Liver (tissue), 8 donors: ENCODE measurements at regions not wholly inside any gene's neighbourhood (a gene's known extent, or its start where the extent isn't known, plus 50 kb on each side); places are given as distances from the start of the nearest gene placed in this dataset.

Source experiments
- DNase-seq: peaks from one replicate; pipeline ENCODE4 v3.0.0-alpha.2; 2017; ENCODE audit warnings: low spot score
- H3K27ac ChIP-seq, 2 donors: one replicate each; pipeline ENCODE4 v1.7.0; 2013; ENCODE audit warnings: inconsistent platforms in 2 of 2, low read length in 2 of 2, control low read depth in 1 of 2, low read depth in 1 of 2, mild to moderate bottlenecking in 1 of 2
- H3K27me3 ChIP-seq, 4 donors: one replicate each; pipeline versions ENCODE4 v1.6.1 to v1.7.0; 2013; ENCODE audit warnings: low read length in 3 of 4, inconsistent platforms in 1 of 4, mild to moderate bottlenecking in 1 of 4, moderate library complexity in 1 of 4; ENCODE audit not compliant: control insufficient read depth in 4 of 4, insufficient read depth in 4 of 4
- H3K36me3 ChIP-seq, 4 donors: one replicate each; pipeline versions ENCODE4 v1.6.1 to v1.7.0; 2013; ENCODE audit warnings: low read length in 3 of 4, mild to moderate bottlenecking in 3 of 4, low read depth in 1 of 4, moderate library complexity in 1 of 4; ENCODE audit not compliant: control insufficient read depth in 4 of 4, insufficient read depth in 3 of 4
- H3K4me1 ChIP-seq, 4 donors: one replicate each; pipeline versions ENCODE4 v1.6.1 to v1.7.0; 2013; ENCODE audit warnings: low read length in 3 of 4, mild to moderate bottlenecking in 3 of 4, moderate library complexity in 1 of 4; ENCODE audit not compliant: control insufficient read depth in 4 of 4, insufficient read depth in 4 of 4
- H3K4me3 ChIP-seq, 3 donors: one replicate each; pipeline versions ENCODE4 v1.6.1 to v1.7.0; 2013; ENCODE audit warnings: low read length in 3 of 3, control low read depth in 1 of 3, low read depth in 1 of 3, mild to moderate bottlenecking in 1 of 3
- H3K9ac ChIP-seq, 2 donors: one replicate each; pipeline ENCODE4 v1.7.0; 2013; ENCODE audit warnings: low read length in 2 of 2, mild to moderate bottlenecking in 2 of 2, moderate library complexity in 2 of 2, control low read depth in 1 of 2, low read depth in 1 of 2
- H3K9me3 ChIP-seq, 4 donors: one replicate each; pipeline versions ENCODE4 v1.6.1 to v1.7.0; 2013; ENCODE audit warnings: low read length in 3 of 4; ENCODE audit not compliant: control insufficient read depth in 4 of 4
- ATF3 ChIP-seq: IDR thresholded peaks from 2 replicates; pipeline ENCODE4 v1.6.1; 2016; ENCODE audit warnings: antibody characterized with exemption
- CTCF ChIP-seq: fragments of 150-350 bp; IDR thresholded peaks from 2 replicates; pipeline ENCODE4 v1.5.1; 2017; ENCODE audit warnings: improper control_type of control experiment, low read depth, low read length; ENCODE audit not compliant: missing input control
- EGR1 ChIP-seq, 2 donors: IDR thresholded peaks; 2 replicates each; pipeline ENCODE4 v1.6.1; 2016 to 2018; ENCODE audit warnings: antibody characterized with exemption in 2 of 2, low read depth in 2 of 2
- FOXA1 ChIP-seq: IDR thresholded peaks from 2 replicates; pipeline ENCODE4 v1.6.1; 2016; ENCODE audit warnings: antibody characterized with exemption
- FOXA2 ChIP-seq: IDR thresholded peaks from 2 replicates; pipeline ENCODE4 v1.6.1; 2016; ENCODE audit warnings: antibody characterized with exemption
- HNF4A ChIP-seq, 2 donors: conservative IDR thresholded peaks; 2 replicates each; pipeline ENCODE4 v1.6.1; 2016; ENCODE audit warnings: antibody characterized with exemption in 2 of 2, mild to moderate bottlenecking in 2 of 2
- HNF4G ChIP-seq: IDR thresholded peaks from 2 replicates; pipeline ENCODE4 v1.6.1; 2016; ENCODE audit warnings: antibody characterized with exemption
- NR2F2 ChIP-seq: IDR thresholded peaks from 2 replicates; pipeline ENCODE4 v1.6.1; 2016; ENCODE audit warnings: antibody characterized with exemption
- REST ChIP-seq: IDR thresholded peaks from 2 replicates; pipeline ENCODE4 v1.6.1; 2016; ENCODE audit warnings: antibody characterized with exemption, mild to moderate bottlenecking
- SP1 ChIP-seq: IDR thresholded peaks from 2 replicates; pipeline ENCODE4 v1.6.1; 2018; ENCODE audit warnings: antibody characterized with exemption, mild to moderate bottlenecking
- TAF1 ChIP-seq: conservative IDR thresholded peaks from 2 replicates; pipeline ENCODE4 v1.6.1; 2016; ENCODE audit warnings: antibody characterized with exemption, mild to moderate bottlenecking
- YY1 ChIP-seq: IDR thresholded peaks from 2 replicates; pipeline ENCODE4 v1.6.1; 2016; ENCODE audit warnings: antibody characterized with exemption, mild to moderate bottlenecking
- WGBS: extraction: QIAGEN DNeasy Blood & Tissue Kit; methylation state at CpG from one replicate; pipeline ENCODE4 v1.1.7; 2013; 5-methylcytosine and 5-hydroxymethylcytosine counted together
- TF ChIP-seq, protein P1 (sequence below): IDR thresholded peaks from 2 replicates; pipeline ENCODE4 v1.6.1; 2016; ENCODE audit warnings: antibody characterized with exemption
- donor health status: healthy.
- donor health status: healthy.
- donor health status: healthy.
- donor health status: healthy.
- donor health status: healthy.

GRCh38 chrX:25558137-25558536 is 542.4 kb upstream of the ARX start (continued):
- TF ChIP-seq REST: no peak
- no peak for TF ChIP-seq EGR1 (IDR thresholded peaks at IDR 0.05; ENCODE audit: low read depth in 2 of 2)
- TF ChIP-seq HNF4G: no peak

DNA sequence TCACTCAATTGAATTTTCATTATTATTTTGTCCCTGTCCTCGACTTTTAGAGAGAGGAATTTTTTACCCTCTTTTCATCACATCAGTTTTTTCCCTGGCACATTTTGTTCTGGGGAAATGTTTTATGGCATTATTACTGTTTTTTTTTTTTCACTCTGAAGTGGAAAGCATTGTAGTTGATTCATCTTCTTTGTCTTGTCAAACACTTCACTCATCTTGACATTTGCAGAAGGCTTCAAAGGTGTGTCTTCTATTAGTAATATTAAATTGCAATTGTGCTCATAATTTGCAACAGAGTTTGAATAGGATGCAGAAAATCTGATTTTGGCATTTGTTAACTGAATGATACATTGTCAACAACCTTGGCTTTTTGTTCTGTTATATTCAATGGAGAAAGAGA is 545.4 kb upstream of the ARX start:
- WGBS: 64% methylated on average over 1 of the region's 1 CpG
- H3K9me3 ChIP-seq: no peaks in the 10 kb centered on the region
- no peaks in the 10 kb centered on the region for H3K4me1 ChIP-seq
- H3K27me3 ChIP-seq: peaks cover 0 to 3% (median 0%) of the 10 kb centered on the region in 4 donors
- H3K4me3 ChIP-seq: no peak overlapping the region
- no peak for DNase-seq
- H3K27ac ChIP-seq: no peak overlapping the region
- H3K36me3 ChIP-seq: no peaks in the 10 kb centered on the region
- TF ChIP-seq, protein P1, sequence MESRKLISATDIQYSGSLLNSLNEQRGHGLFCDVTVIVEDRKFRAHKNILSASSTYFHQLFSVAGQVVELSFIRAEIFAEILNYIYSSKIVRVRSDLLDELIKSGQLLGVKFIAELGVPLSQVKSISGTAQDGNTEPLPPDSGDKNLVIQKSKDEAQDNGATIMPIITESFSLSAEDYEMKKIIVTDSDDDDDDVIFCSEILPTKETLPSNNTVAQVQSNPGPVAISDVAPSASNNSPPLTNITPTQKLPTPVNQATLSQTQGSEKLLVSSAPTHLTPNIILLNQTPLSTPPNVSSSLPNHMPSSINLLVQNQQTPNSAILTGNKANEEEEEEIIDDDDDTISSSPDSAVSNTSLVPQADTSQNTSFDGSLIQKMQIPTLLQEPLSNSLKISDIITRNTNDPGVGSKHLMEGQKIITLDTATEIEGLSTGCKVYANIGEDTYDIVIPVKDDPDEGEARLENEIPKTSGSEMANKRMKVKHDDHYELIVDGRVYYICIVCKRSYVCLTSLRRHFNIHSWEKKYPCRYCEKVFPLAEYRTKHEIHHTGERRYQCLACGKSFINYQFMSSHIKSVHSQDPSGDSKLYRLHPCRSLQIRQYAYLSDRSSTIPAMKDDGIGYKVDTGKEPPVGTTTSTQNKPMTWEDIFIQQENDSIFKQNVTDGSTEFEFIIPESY: no peak
- TF ChIP-seq SP1 (no peak), HNF4A (conservative IDR thresholded peaks at IDR 0.05) (no peak)
- H3K9ac ChIP-seq: no peak overlapping the region

- Histone ChIP-seq H3K27me3 (peaks cover 0 to 2% (median 0%) of the 10 kb centered on the region in 4 donors), H3K27ac (no peak overlapping the region), H3K9ac (no peak overlapping the region), H3K9me3 (no peaks in the 10 kb centered on the region), H3K4me3 (no peak overlapping the region), H3K4me1 (no peaks in the 10 kb centered on the region), H3K36me3 (no peaks in the 10 kb centered on the region)
- DNase-seq: no peak
- TF ChIP-seq EGR1 (IDR thresholded peaks at IDR 0.05; ENCODE audit: low read depth in 2 of 2) (no peak), HNF4G (no peak), ATF3 (no peak), HNF4A (conservative IDR thresholded peaks at IDR 0.05) (no peak), YY1 (no peak), CTCF (no peak), FOXA1 (no peak), FOXA2 (no peak), NR2F2 (no peak), TAF1 (no peak), REST (no peak), SP1 (no peak)
- TF ChIP-seq, protein P1: no peak
Measured at GRCh38 chrX:25573631-25574030, 557.9 kb upstream of the ARX start.
